Astrocyte of the cerebellum (primary cell): ENCODE measurements at regions not wholly inside any gene's neighbourhood (a gene's known extent, or its start where the extent isn't known, plus 50 kb on each side); places are given as distances from the start of the nearest gene placed in this dataset.

ENCODE experiments used
- DNase-seq: peaks from one replicate; pipeline ENCODE4 v3.0.0-alpha.2; 2011; ENCODE audit warnings: low read depth
- H3K4me3 ChIP-seq: 2 replicates; pipeline ENCODE4 v1.5.1; 2011; ENCODE audit warnings: mild to moderate bottlenecking, low read depth, low read length, moderate library complexity
- CTCF ChIP-seq: IDR thresholded peaks from 2 replicates; pipeline ENCODE4 v1.5.1; 2012; ENCODE audit warnings: low read length, low read depth, moderate library complexity, mild to moderate bottlenecking; ENCODE audit errors: missing control alignments
- in situ Hi-C: cut with HindIII; loops from 2 replicates; pipeline ENCODE4 v1.10.0; 2017; ENCODE audit warnings: low sequenced_read_pairs

GRCh38 chr6:4349323-4349722, 213.9 kb upstream of the ECI2 start:
- no peak for TF ChIP-seq CTCF
- no peak for DNase-seq
- H3K4me3 ChIP-seq = no peak overlapping the region
- in situ Hi-C loops = no loop called here

DNA sequence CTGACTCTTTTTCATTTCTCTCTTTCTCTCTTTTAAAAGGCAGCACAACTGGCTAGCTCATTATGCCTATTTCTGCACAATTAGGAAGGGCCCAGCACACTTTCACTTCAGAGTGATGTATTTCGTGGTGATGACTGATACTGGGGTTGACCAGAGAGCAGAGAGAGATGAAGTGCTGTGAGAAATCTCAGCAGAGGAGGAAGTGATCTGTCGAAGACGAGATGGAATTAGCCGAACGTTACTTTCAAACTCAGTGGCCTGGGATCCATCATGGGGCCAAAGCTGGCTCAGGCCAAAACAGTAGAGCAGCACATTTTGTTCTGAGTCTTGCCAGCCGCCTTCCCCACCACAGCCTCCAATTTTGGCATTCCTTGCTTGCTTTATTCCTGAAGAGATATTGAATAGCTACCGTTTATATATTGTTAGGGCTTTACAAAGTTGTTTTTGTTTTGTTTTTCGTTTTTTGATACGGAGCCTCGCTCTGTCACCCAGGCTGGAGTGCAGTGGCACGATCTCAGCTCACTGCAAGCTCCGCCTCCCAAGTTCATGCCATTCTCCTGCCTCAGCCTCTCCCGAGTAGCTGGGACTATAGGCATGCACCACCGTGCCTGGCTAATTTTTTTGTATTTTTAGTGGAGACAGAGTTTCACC, 213.2 kb upstream of the ECI2 start:
- in situ Hi-C loops = no loop called here
- no peak for TF ChIP-seq CTCF
- DNase-seq = no peak
- no peak overlapping the region for H3K4me3 ChIP-seq

- in situ Hi-C loops = no loop called here
- H3K4me3 ChIP-seq = no peak overlapping the region
- no peak for DNase-seq
- TF ChIP-seq CTCF = no peak
Observed at GRCh38 chr6:4347877-4348276, 212.5 kb upstream of the ECI2 start.

- DNase-seq = no peak
- no peak for TF ChIP-seq CTCF
- in situ Hi-C loops = no loop called here
Observed at GRCh38 chr6:4346659-4347333, 211.4 kb upstream of the ECI2 start.

GRCh38 chr6:4345543-4345942, 210.2 kb upstream of the ECI2 start:
- no peak for DNase-seq
- in situ Hi-C loops = no loop called here
- H3K4me3 ChIP-seq = no peak overlapping the region
- no peak for TF ChIP-seq CTCF

More at GRCh38 chr6:4346659-4347333, 211.4 kb upstream of the ECI2 start:
- no peak overlapping the region for H3K4me3 ChIP-seq

GRCh38 chr6:4344317-4344899, 209.0 kb upstream of the ECI2 start:
- no peak for TF ChIP-seq CTCF
- no peak for DNase-seq
- no peak overlapping the region for H3K4me3 ChIP-seq
- in situ Hi-C loops = no loop called here
